ENCODE measurements at regions not wholly inside any gene's neighbourhood (a gene's known extent, or its start where the extent isn't known, plus 50 kb on each side); places are given as distances from the start of the nearest gene placed in this dataset.

DNA sequence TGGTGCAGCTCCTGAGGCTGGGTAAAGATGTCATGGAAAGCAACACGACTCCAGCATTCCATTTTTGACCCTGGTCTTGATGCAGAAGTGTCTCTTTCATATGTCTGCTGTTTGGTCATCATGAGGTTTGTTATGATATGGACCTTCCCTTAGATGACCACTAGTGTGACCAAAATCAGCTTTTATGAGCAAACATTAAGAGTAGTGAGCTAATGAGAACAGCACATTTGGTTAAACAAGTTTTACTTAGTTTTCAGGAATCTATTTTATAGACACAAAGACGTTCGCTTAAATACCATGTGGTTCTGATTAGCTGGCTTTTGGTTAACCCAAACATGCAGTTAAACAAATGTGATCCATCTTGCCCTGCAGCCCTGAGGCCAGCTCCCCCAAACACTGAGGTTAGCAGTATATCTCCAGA is 56.7 kb upstream of the ACTBL2 start:
- DNase-seq (no peak), ATAC-seq (ENCODE audit: insufficient read depth, low read depth) (no peak)
- H3K4me3 ChIP-seq (ENCODE audit: low read depth in 1 of 2, low read length in 2 of 2): no peak overlapping the region
- H3K4me2 ChIP-seq (ENCODE audit: insufficient read depth, low read length): no peak overlapping the region
- H4K20me1 ChIP-seq (ENCODE audit: insufficient read depth, low read length): no peaks in the 10 kb centered on the region
- H3K27me3 ChIP-seq (ENCODE audit: insufficient read depth, low read length, poor library complexity): no peaks in the 10 kb centered on the region
- no peaks in the 10 kb centered on the region for H3K36me3 ChIP-seq (ENCODE audit: insufficient read depth, low read length)
- no peak overlapping the region for H2AFZ ChIP-seq (ENCODE audit: low read depth, low read length)
- no peak overlapping the region for H3K9ac ChIP-seq (ENCODE audit: low read depth, low read length)
- no peak overlapping the region for H3K27ac ChIP-seq (ENCODE audit: low read length)
- TF ChIP-seq CTCF (IDR thresholded peaks at IDR 0.05; ENCODE audit: borderline replicate concordance, extremely low read depth, low read length, poor library complexity, severe bottlenecking): no peak
- TF ChIP-seq EZH2 (IDR thresholded peaks at IDR 0.05; ENCODE audit: borderline replicate concordance, low read depth, low read length, severe bottlenecking): no peak
- no peaks in the 10 kb centered on the region for H3K79me2 ChIP-seq (ENCODE audit: insufficient read depth, low read length)
- H3K9me3 ChIP-seq (ENCODE audit: insufficient read depth, low read length, severe bottlenecking): no peaks in the 10 kb centered on the region
- H3K4me1 ChIP-seq (ENCODE audit: insufficient read depth, low read length): no peaks in the 10 kb centered on the region

DNA sequence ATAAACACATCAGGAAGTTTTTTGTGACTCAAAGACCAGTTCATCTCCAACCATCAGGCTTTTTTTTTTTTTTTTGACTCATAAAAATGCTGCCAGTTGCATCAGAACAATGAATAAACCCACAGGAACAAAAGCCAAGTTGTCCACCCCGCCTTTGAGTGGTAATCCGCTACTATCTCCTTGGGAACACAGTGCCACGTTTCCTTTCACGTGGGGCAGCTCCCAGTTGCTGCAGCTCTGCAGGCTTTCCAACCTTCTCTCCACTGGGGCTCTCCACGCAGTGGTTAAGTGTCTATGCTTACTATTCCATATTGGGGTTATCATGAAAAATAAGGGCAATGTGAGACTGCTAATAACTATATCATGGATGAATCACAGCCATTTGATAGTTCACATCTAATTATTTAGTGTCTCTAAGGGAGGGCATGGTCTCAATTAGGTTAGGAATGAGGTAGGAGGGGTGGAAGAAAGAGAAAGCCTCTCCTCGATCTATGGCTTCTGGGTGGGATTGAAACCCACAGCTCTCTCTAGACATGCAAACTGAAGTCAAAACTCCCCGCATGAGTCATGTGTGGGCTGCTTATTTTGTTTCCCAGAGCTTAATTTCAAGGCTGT is 55.8 kb upstream of the ACTBL2 start:
- no peak overlapping the region for H3K27ac ChIP-seq (ENCODE audit: low read length)

GRCh38 chr5:57537811-57538210 is 55.2 kb upstream of the ACTBL2 start:
- H2AFZ ChIP-seq (ENCODE audit: low read depth, low read length): no peak overlapping the region
- no peak for ATAC-seq (ENCODE audit: insufficient read depth, low read depth)
- no peak overlapping the region for H3K4me3 ChIP-seq (ENCODE audit: low read depth in 1 of 2, low read length in 2 of 2)

More for the DNA sequence above, 55.8 kb upstream of the ACTBL2 start:
- Histone ChIP-seq H3K4me1 (ENCODE audit: insufficient read depth, low read length) (no peaks in the 10 kb centered on the region), H2AFZ (ENCODE audit: low read depth, low read length) (no peak overlapping the region), H3K27me3 (ENCODE audit: insufficient read depth, low read length, poor library complexity) (no peaks in the 10 kb centered on the region), H3K36me3 (ENCODE audit: insufficient read depth, low read length) (no peaks in the 10 kb centered on the region), H4K20me1 (ENCODE audit: insufficient read depth, low read length) (no peaks in the 10 kb centered on the region), H3K9me3 (ENCODE audit: insufficient read depth, low read length, severe bottlenecking) (no peaks in the 10 kb centered on the region), H3K79me2 (ENCODE audit: insufficient read depth, low read length) (no peaks in the 10 kb centered on the region), H3K4me3 (ENCODE audit: low read depth in 1 of 2, low read length in 2 of 2) (no peak overlapping the region), H3K4me2 (ENCODE audit: insufficient read depth, low read length) (no peak overlapping the region), H3K9ac (ENCODE audit: low read depth, low read length) (no peak overlapping the region)
- ATAC-seq (ENCODE audit: insufficient read depth, low read depth) (no peak), DNase-seq (no peak)
- no peak for TF ChIP-seq CTCF (IDR thresholded peaks at IDR 0.05; ENCODE audit: borderline replicate concordance, extremely low read depth, low read length, poor library complexity, severe bottlenecking)
- no peak for TF ChIP-seq EZH2 (IDR thresholded peaks at IDR 0.05; ENCODE audit: borderline replicate concordance, low read depth, low read length, severe bottlenecking)

More at GRCh38 chr5:57537811-57538210, 55.2 kb upstream of the ACTBL2 start:
- Histone ChIP-seq H3K27ac (ENCODE audit: low read length) (no peak overlapping the region), H3K4me2 (ENCODE audit: insufficient read depth, low read length) (no peak overlapping the region), H3K79me2 (ENCODE audit: insufficient read depth, low read length) (no peaks in the 10 kb centered on the region), H3K4me1 (ENCODE audit: insufficient read depth, low read length) (no peaks in the 10 kb centered on the region), H4K20me1 (ENCODE audit: insufficient read depth, low read length) (no peaks in the 10 kb centered on the region), H3K27me3 (ENCODE audit: insufficient read depth, low read length, poor library complexity) (no peaks in the 10 kb centered on the region), H3K9me3 (ENCODE audit: insufficient read depth, low read length, severe bottlenecking) (no peaks in the 10 kb centered on the region), H3K36me3 (ENCODE audit: insufficient read depth, low read length) (no peaks in the 10 kb centered on the region), H3K9ac (ENCODE audit: low read depth, low read length) (no peak overlapping the region)
- no peak for DNase-seq
- no peak for TF ChIP-seq EZH2 (IDR thresholded peaks at IDR 0.05; ENCODE audit: borderline replicate concordance, low read depth, low read length, severe bottlenecking)
- TF ChIP-seq CTCF (IDR thresholded peaks at IDR 0.05; ENCODE audit: borderline replicate concordance, extremely low read depth, low read length, poor library complexity, severe bottlenecking): no peak
